Body of pancreas (tissue), 4 donors: ENCODE measurements at regions not wholly inside any gene's neighbourhood (a gene's known extent, or its start where the extent isn't known, plus 50 kb on each side); places are given as distances from the start of the nearest gene placed in this dataset.

Source experiments
- CTCF ChIP-seq, 7 experiments: fragments of 450-650 bp in 4 of 7; fragments of 200-600 bp in 3 of 7; sonication (generic) in 3 of 7; IDR thresholded peaks; one replicate each; pipeline ENCODE4 v1.5.1; 2016 to 2019; ENCODE audit warnings: antibody characterized with exemption in 7 of 7
- POLR2A ChIP-seq, 3 donors: fragments of 450-650 bp; IDR thresholded peaks; one replicate each; pipeline ENCODE4 v1.6.1; 2016; ENCODE audit warnings: antibody characterized with exemption in 3 of 3, mild to moderate bottlenecking in 2 of 3

DNA sequence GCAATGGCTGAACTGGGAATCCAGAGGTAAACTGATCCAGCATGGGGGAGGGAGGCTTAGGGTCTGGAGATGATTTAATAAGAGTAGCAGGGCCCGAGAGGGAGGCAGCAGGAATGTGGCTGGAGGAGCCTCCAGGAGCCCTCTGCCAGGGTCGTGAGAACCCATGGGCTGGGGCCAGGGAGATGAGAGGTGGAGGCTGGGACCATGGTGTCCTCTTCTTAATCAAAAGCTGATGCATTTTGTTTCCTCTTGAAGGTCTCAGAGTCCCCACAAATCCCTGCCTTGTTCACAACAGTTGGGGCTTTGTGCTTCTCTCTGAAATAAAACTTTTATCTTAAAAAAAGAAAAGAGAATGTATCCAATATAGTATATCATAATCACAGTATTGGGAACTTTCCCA is 123.7 kb upstream of the ZNF516 start:
- TF ChIP-seq CTCF (IDR thresholded peaks at IDR 0.05), result no peak
- TF ChIP-seq POLR2A (IDR thresholded peaks at IDR 0.05), result no peak
